Skin epidermis (tissue), 12 donors: ENCODE measurements at regions not wholly inside any gene's neighbourhood (a gene's known extent, or its start where the extent isn't known, plus 50 kb on each side); places are given as distances from the start of the nearest gene placed in this dataset.
A peak's percentile ranks its signal among the peaks of the same experiment; 100 is the strongest.

Experiments
- H3K27ac ChIP-seq, 21 experiments: fragments of 200-600 bp; sonication (generic) in 11 of 21; one replicate each; pipeline ENCODE4 v1.5.0; 2020; ENCODE audit warnings: mild to moderate bottlenecking in 3 of 21, inconsistent platforms in 2 of 21, moderate library complexity in 2 of 21
- H3K4me3 ChIP-seq, 7 experiments: fragments of 200-600 bp; sonication (generic) in 2 of 7; one replicate each; pipeline ENCODE4 v1.5.0; 2020; ENCODE audit warnings: inconsistent platforms in 2 of 7, mild to moderate bottlenecking in 2 of 7, moderate library complexity in 1 of 7

DNA sequence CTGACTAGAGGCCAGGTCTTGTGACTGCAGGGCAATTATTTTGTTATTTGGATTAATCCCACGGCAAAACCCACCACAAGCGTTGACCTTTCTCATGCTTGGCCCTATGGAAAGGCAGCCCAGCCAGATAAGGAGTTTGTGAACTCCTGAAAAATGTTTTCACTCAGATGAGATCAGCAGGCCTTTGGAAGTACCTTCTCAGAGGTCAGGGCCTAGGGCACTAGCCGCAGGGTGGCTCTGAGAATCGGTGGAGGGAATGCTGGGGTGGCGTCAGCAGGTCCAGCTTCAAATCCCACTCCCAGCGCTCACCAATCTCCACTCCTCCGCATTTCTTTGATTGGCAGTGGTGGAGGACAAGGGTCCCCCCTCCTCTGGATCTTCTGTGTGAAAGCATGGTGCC is 194.4 kb downstream of the GADD45G start:
- Histone ChIP-seq H3K4me3 (no peak overlapping the region), H3K27ac (no peak overlapping the region)

DNA sequence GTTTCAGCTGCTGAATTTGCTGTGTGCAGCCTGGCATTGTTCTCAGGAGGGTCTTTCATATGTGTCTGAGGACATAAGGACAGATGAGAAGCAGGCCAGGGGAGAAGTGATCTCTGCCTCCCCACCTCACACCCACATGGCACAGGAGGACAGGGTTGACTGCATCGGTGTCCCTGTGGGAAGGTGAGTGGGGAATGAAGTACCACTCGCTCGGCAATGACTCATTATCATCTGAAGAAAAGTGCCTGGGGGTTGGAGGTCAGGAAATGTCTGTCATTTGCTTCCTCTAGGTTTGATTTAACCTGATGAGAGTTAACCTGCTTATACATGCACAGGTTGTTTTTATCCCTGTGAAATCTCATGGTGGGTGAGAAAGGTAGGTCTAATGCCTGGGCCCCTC is 195.0 kb downstream of the GADD45G start:
- no peak overlapping the region for H3K4me3 ChIP-seq

DNA sequence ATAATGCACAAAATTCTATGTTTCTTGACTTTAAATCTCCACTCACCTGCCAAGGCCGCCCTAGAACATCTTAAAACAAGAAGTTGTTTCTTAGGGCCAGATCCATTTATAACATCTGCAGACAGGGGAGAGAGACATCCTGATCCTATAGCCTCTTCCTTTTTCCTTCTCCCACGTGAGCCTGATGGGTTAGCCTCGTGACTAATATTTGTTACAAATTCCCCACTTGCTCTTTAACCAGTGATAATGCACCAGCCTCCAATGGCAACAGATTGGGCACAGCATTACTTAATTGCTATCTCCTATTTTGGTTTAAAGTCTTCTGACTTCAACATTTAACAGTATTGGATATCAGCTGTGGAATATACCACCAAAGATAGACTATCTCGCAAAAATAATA is 196.5 kb downstream of the GADD45G start:
- Histone ChIP-seq H3K4me3 (no peak overlapping the region), H3K27ac (no peak overlapping the region)

More for the DNA sequence above, 195.0 kb downstream of the GADD45G start:
- H3K27ac ChIP-seq, result no peak overlapping the region

DNA sequence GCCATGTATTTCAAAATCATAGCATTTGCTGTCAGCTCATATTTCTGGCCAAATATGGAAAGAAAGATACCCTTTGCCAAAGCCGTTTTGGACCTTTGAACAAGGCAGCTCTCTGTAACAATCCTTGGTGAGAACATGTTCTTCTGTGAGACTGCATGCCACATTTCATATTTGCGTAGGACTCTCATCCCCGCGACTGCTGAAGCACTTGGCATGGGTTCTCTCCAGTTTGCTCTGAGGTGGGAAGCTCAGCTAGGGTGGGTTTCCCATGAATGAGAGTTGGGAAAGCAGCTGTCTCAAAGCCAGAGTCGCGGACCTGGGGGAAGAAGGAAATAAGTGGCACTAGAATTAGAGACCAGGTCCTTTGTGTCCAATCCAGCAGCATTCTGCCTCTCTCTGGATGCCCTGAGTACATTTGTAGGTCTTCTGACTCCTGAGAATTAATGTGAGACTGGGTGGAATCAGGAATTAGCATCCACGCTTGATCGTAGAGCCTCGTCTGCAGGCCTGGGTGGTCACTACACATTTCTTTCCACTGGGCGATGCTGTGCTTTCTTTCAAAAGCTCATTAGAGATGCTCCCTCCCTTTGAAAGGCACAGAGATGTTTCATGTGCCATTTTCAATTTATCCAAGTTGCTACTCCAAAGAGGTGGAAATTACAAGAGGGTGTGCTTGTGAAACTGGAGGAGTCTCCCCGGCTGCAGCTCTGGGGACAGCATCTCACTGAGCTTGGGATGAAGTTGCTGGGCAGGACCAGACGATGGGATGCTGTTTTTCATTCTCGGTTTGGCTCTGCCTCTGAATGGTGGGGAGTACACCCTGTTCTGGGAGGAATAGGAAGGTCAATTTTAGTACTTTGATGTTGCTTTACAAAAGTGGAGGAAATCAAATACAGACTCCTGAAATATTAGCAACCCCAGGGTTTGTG is 197.2 kb downstream of the GADD45G start:
- Histone ChIP-seq H3K27ac (peak overlapping the region in 3 of 21 experiments; percentile 20 to 55 (median 23)), H3K4me3 (no peak overlapping the region)

DNA sequence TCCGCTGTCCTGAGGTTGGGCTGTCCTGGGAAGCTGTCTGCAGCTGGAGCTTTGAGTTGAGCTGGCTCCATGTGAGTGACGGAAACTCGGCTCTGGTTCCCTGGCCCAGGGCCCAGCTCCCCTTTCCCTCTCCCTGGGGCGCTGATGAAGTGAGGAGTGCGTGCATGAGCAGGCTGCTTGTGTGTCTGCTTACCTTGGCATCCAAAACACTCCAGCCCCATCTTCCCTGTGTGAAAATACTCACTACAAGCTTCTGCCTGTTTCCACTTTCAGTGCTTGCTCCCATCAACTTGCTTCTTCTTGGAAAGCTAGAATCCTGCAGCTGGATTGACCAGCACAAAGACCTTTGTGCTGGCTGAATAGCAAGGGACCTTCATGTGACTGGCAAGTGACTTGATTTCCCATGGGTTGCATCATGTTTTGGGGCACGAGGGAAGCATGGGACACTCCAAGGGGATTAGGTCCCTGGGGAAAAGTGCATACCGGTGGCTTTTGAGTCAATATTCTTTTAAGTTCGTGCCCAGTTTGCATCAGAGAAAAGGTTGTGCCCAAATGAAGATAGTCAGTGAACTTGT is 198.1 kb downstream of the GADD45G start:
- no peak overlapping the region for H3K4me3 ChIP-seq

DNA sequence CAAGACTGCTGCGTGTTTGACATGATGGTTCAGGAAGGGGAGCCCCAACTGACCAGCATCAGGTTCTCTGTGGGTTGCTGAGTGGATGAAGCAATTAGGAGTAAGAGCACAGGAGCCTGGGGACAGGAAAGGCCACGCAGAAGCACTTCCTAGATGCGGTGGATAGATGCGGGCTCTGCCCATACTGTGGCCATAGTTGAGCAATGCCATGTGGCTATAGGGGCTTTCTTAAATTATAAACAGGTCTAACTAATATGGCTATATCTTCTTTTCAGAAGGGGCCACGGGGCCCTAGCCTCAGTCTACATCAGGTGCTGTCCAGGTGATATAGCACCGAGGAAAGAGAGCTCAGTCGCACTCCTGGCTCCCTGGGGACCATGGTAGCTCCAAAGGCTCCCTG is 198.6 kb downstream of the GADD45G start:
- no peak overlapping the region for H3K4me3 ChIP-seq
- H3K27ac ChIP-seq, result peak overlapping the region in 2 of 21 experiments; percentile 5 to 42

More for the DNA sequence above, 198.1 kb downstream of the GADD45G start:
- peak overlapping the region in 2 of 21 experiments; percentile 5 to 42 for H3K27ac ChIP-seq

DNA sequence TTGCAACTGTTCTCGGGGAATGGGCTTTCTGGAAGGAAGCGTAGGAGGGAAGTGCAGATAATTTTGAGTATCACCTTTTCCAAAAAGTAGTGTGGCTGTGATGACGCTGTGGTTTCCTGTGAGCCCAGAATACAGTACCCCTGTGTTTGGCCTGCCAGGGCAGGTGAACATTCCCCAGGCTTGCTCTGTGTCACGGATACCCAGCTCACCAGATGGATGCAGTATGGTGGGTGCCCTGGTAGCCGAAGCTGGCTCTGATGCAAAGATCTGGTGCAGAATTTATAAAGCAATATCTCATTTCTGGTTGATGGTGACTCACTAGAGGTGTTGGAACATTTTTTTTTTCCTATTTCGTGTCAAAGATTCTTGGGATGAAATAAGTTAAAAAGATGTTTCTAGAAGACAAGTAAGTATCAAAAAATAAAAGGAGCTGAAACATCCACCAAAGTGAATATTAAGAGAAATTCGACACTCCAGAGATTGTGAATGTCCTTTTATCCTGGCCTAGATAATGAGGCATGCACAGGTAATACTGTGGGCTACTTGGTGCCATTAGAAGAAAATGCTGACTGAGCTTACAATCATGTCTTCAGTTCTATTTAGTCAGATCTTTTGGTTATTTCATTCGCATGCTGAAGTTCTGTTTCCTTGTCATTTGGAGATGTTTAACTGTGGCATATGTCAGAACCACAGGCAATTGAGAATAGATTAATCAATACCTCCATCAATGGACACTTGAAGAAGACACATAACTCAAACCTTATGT is 200.1 kb downstream of the GADD45G start:
- no peak overlapping the region for H3K27ac ChIP-seq
- no peak overlapping the region for H3K4me3 ChIP-seq

DNA sequence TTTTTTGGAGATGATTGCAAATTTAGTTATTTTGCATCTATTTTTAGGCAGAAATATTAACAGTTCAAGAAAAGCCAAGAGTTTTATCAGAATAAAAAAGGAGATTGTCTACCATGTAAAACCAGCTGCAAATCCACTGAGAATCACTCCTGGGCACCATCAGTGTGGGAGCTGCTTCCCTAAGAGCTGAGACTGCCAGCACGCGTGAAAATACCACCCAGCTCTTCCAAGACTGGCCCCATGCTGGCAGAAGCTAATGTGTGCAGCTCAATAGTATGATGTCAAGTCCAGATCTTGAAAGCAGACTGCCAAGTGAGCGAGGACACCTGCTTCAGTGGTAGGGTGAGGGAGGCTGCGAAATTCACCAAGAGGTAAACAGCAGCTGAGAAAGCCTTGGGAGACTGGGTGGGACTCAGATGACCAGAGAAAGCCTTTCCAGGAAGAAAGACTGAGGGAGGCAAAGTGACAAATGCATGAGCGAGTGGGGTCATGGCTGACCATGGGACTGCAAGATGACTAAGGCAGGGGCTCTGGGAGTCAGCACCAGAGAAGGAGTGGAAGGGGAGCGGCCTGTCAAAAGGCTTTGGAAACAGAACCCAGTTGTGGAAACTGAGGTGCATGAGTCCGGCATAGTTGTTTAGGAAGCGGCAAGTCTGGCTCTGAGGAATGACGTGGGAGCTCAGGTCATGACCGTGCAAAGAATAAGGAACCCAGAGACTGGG is 200.9 kb downstream of the GADD45G start:
- no peak overlapping the region for H3K4me3 ChIP-seq
- no peak overlapping the region for H3K27ac ChIP-seq

DNA sequence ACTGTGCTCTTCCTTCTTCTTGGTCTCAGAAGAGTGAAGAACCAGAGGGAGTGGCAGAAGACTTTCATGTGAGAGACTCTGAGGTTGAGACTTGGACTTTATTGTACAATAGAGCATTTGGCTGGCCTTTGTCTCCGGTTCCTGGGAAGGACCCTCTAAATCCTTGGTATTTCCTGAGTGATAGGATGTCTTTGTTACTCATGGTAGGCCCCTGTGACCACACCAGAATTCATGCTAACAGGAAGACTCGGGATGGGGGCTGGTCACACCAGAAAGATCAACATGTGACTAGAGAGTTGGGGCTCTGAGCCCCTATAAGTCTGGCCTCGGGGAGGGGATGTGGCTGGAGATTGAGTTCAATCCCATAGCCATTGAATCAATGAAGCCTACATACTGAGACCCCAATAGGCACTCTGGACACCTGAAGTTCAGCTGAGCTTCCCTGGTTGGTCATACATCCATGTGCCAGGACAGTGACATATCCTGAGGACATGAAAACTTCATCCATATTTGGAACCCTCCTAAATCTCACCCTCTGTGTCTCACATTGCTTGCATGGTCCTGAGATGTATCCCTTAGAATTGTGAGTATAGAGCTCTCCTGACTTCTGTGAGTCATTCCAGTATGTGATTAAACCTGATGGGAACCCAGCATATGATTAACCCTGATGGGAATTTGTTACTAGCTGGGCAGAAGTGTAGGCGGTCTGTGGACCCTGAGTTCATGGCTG is 201.7 kb downstream of the GADD45G start:
- Histone ChIP-seq H3K4me3 (no peak overlapping the region), H3K27ac (no peak overlapping the region)

DNA sequence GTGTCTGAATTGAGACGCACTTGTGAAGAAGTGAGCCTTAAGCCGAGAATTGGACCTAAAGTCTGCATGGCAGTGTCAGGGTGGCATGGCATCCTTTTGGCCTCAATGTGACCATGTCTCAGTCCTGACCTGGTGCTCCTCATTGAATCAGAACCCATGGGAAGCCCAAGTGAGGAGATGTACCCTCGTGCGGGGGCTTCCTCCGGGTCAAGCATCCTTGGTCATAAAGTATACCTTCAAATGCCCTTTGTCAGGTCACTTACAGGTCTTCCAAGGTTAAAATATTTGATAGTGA is 202.2 kb downstream of the GADD45G start:
- H3K27ac ChIP-seq, result no peak overlapping the region
- no peak overlapping the region for H3K4me3 ChIP-seq

DNA sequence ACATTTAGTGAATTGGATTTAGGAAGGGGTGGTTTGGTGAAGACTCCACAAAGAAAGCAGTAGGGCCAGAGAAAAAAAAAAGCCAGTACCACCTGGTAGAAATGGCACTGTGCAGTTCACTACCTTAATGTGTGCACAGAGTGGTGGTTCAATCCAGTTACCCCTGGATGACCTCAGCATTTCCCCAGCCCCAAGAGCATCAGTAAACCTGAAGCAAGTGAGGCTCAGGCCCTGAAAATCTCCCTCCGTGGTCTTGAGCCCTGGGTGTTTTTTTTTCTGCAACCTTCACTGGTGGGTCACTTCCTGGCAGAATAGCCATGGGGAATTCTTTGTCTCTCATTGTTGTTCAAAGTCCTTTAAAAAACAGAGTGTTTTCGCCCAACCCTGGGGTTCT is 202.9 kb downstream of the GADD45G start:
- Histone ChIP-seq H3K27ac (no peak overlapping the region), H3K4me3 (no peak overlapping the region)

DNA sequence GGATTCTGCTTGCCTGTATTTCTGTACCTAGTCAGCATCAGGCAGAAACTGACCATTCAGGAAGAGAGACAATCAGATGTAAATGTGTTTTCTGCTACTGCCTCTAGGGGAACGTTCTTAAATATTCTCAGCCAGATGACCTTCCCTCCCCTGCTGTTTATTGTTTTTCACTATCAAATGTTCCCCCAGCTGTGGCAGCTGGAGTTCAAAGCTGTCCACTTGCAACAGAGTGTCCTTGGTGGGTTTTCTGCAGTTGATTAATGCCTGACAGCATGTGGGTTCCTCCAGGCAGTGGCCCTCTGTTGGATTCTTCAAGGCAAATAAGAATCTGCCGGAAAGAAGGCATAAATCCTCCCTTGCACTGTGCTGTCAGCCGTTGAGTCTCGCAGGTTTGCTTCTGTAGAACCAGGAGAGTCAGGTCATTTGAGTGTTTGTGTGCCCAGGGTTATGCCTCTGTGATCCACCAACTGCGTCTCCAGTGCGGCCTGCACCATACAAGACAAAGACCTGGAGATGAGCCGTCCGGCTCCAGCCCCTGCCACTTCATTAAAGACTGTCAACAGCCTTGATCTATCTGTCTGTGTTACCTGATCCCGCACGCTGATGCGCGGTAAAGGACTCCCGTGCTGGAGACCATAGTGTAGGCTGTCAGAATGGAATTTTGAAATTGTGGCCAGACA is 203.4 kb downstream of the GADD45G start:
- Histone ChIP-seq H3K4me3 (no peak overlapping the region), H3K27ac (no peak overlapping the region)

DNA sequence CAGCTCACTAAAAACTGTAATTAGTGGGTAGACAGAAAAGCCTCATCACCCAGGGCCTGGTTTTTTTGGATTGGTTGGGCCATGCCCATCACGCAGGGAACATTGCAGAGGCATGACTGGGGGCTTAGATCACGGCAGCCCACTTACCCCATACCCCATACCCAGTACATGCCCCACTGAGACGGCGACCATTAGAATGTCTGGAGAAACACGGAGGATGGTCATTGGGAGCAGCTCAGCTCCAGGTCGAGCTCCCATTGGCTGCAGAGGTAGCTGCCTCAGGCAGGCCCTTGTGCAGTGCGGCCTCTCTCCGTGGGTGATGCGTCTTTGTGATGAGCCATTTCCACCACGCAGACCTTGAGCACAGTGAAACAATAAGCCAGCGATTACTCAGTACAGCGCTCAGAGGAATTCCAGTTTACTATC is 204.0 kb downstream of the GADD45G start:
- Histone ChIP-seq H3K27ac (no peak overlapping the region), H3K4me3 (no peak overlapping the region)

DNA sequence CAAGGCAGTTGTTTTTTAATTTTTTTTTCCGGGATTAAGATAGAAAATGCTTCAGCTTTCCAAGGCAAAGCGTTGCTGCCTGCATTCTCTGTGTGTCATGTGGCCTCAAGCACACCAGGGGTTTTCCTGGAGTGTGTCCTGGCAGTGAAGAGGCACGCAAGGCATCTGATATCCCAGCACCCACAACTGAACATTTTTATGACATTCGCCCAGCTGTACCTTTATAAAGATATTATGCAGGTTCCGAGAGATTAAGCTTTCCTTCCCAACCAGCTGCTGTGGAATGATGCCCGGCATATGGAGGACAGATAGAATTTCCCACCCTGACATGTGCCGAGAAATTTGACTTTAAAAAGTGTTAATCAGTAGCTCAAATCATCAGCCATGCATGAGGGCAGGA is 205.6 kb downstream of the GADD45G start:
- Histone ChIP-seq H3K4me3 (no peak overlapping the region), H3K27ac (no peak overlapping the region)

DNA sequence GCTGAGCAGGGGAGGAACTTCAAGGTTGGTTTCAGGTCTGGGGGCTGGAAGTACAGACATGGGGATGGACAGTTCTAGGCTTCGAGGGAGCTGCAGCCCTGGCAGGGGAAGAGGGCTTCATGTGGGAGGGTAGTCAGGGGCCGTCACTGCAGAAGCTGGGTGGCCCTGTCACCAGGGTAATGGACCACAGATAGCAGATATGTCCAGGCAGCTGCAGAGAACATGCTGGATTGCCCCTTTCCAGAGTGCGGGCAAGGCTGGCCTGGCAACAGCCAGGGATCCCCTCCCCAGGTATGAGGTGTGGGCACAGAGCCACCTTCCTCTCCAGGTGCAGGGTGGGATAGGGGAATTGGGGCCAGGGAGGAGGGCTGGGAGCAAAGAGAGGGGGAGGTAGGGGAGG is 206.5 kb downstream of the GADD45G start:
- Histone ChIP-seq H3K27ac (no peak overlapping the region), H3K4me3 (no peak overlapping the region)

DNA sequence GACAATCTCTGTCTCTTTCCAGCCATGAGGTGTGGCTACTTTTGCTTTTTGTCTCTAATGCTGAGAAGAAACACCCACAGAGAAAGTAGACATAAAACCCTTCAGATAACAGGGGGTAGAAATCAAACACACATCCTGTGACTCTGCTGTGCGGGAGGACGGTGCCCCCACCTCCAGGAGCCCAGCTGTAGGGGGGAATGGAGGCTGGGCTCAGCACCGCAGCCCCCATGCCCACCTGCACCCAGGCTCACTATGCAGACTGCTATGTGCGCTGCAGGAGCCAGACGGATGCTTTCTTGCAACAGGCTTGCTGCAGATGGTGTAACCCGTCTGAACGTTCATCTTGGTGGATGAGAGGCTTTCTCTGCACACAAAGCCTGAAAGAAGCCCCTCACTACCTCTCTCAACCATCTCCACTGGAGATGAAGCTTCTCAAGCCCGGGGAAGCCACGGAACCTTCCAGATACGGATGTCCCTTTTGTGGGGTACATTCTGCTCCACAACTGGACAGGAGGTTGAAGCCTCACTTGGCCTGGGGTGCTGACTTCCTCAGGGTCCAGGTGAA is 207.2 kb downstream of the GADD45G start:
- Histone ChIP-seq H3K27ac (no peak overlapping the region), H3K4me3 (no peak overlapping the region)

DNA sequence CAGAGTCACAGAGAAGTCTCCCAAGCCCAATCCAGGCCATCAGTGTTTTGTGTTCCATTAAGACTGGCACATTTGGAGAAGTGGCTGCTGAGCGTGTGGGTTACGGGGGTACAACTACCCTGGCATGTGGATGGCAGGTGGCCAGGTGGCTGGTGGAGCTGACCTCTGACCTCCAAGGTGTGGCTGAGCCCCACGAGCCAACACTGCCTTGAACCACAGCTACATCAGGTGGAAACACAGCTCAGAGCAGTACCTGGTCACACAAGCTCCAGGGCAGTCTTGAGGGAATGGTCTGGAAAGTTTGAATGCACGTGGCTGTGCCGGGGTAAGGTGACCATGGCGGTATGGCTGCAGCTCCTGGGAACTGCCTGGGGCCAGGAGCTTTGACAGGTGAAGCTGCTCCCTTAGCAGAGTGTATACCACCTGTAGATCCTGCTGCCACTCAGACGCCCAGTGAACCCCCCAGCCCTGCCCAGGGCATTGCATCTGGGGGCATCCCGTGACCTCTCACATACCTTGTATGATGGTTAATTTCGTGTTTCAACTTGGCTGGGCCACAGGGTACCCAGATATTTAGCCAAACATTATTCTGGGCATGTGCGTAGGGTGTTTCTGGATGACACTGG is 207.9 kb downstream of the GADD45G start:
- H3K4me3 ChIP-seq, result no peak overlapping the region
- H3K27ac ChIP-seq, result no peak overlapping the region

DNA sequence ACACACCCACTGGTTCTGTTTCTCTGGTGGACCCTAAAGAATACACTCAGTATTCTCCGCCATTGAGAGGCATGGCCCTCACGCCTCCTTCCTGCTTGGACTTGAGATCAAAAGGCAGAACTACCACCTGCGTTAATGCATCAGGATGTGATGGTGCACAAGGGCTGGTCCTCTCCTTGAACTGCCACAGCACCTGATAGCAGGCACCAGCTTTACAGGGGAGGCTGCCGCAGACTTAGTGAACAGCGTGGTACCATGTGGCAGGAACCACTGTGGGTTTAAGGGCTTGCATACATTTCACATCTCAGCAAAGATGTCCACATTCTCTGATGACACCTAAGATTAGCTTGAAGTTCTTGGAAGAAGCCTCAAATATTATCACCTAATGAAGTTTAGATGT is 208.7 kb downstream of the GADD45G start:
- H3K4me3 ChIP-seq, result no peak overlapping the region
- no peak overlapping the region for H3K27ac ChIP-seq
